ENCODE measurements at regions not wholly inside any gene's neighbourhood (a gene's known extent, or its start where the extent isn't known, plus 50 kb on each side); places are given as distances from the start of the nearest gene placed in this dataset.

- H3K27ac ChIP-seq = no peak overlapping the region
- ATAC-seq (ENCODE audit: low FRiP score in 2 of 2) = no peak
- H3K4me1 ChIP-seq = no peaks in the 10 kb centered on the region
- no peak for DNase-seq
- H3K36me3 ChIP-seq = no peaks in the 10 kb centered on the region
- TF ChIP-seq POLR2AphosphoS5 (IDR thresholded peaks at IDR 0.05) (no peak), POLR2A (IDR thresholded peaks at IDR 0.05) (no peak), EP300 (IDR thresholded peaks at IDR 0.05) (no peak), CTCF (IDR thresholded peaks at IDR 0.05) (no peak)
- WGBS, 2 donors = 81 to 87% methylated on average over 10 of the region's 10 CpGs
- no peak overlapping the region for H3K4me3 ChIP-seq
- no peaks in the 10 kb centered on the region for H3K9me3 ChIP-seq
- H3K27me3 ChIP-seq = no peaks in the 10 kb centered on the region
These were observed 264.5 kb downstream of the CD83 start for GRCh38 chr6:14381829-14382677.

GRCh38 chr6:14382678-14383236, 265.2 kb downstream of the CD83 start:
- H3K4me1 ChIP-seq = no peaks in the 10 kb centered on the region
- DNase-seq (no peak), ATAC-seq (ENCODE audit: low FRiP score in 2 of 2) (no peak)
- H3K9me3 ChIP-seq = no peaks in the 10 kb centered on the region
- H3K27me3 ChIP-seq = no peaks in the 10 kb centered on the region
- H3K27ac ChIP-seq = no peak overlapping the region
- no peaks in the 10 kb centered on the region for H3K36me3 ChIP-seq
- no peak overlapping the region for H3K4me3 ChIP-seq
- 71 to 85% methylated on average over 3 of the region's 3 CpGs for WGBS, 2 donors
- TF ChIP-seq CTCF (IDR thresholded peaks at IDR 0.05) = no peak
- no peak for TF ChIP-seq EP300 (IDR thresholded peaks at IDR 0.05)
- TF ChIP-seq POLR2A (IDR thresholded peaks at IDR 0.05) = no peak
- no peak for TF ChIP-seq POLR2AphosphoS5 (IDR thresholded peaks at IDR 0.05)

GRCh38 chr6:14383393-14384174, 266.0 kb downstream of the CD83 start:
- Histone ChIP-seq H3K36me3 (no peaks in the 10 kb centered on the region), H3K27ac (no peak overlapping the region), H3K27me3 (no peaks in the 10 kb centered on the region), H3K9me3 (no peaks in the 10 kb centered on the region), H3K4me3 (no peak overlapping the region), H3K4me1 (no peaks in the 10 kb centered on the region)
- TF ChIP-seq EP300 (IDR thresholded peaks at IDR 0.05) (no peak), POLR2A (IDR thresholded peaks at IDR 0.05) (no peak), CTCF (IDR thresholded peaks at IDR 0.05) (no peak), POLR2AphosphoS5 (IDR thresholded peaks at IDR 0.05) (no peak)
- 61 to 64% methylated on average over 5 of the region's 5 CpGs for WGBS, 2 donors
- ATAC-seq (ENCODE audit: low FRiP score in 2 of 2) (peak in 1 of 2 donors; percentile 42), DNase-seq (no peak)

GRCh38 chr6:14384175-14384949, 266.8 kb downstream of the CD83 start:
- DNase-seq = no peak
- ATAC-seq (ENCODE audit: low FRiP score in 2 of 2) = no peak
- Histone ChIP-seq H3K27me3 (no peaks in the 10 kb centered on the region), H3K9me3 (no peaks in the 10 kb centered on the region), H3K36me3 (no peaks in the 10 kb centered on the region), H3K4me1 (no peaks in the 10 kb centered on the region), H3K4me3 (no peak overlapping the region), H3K27ac (no peak overlapping the region)
- 69 to 82% methylated on average over 6 of the region's 6 CpGs for WGBS, 2 donors
- TF ChIP-seq EP300 (IDR thresholded peaks at IDR 0.05) (no peak), CTCF (IDR thresholded peaks at IDR 0.05) (no peak), POLR2AphosphoS5 (IDR thresholded peaks at IDR 0.05) (no peak), POLR2A (IDR thresholded peaks at IDR 0.05) (no peak)

All from upper lobe of left lung (tissue), 6 donors.